NCI-H748 treated with DMSO at 0.1 percent for 48 hours (cell line): ENCODE measurements at regions not wholly inside any gene's neighbourhood (a gene's known extent, or its start where the extent isn't known, plus 50 kb on each side); places are given as distances from the start of the nearest gene placed in this dataset.
"Not testable (repeated sequence)": the region's sequence is repeated elsewhere in the genome, so short reads cannot be mapped to it uniquely, and the experiment has no call there.

Experiments
- DNase-seq: peaks from one replicate; lab custom pipeline; 2025; lab: John Stamatoyannopoulos, UW

DNA sequence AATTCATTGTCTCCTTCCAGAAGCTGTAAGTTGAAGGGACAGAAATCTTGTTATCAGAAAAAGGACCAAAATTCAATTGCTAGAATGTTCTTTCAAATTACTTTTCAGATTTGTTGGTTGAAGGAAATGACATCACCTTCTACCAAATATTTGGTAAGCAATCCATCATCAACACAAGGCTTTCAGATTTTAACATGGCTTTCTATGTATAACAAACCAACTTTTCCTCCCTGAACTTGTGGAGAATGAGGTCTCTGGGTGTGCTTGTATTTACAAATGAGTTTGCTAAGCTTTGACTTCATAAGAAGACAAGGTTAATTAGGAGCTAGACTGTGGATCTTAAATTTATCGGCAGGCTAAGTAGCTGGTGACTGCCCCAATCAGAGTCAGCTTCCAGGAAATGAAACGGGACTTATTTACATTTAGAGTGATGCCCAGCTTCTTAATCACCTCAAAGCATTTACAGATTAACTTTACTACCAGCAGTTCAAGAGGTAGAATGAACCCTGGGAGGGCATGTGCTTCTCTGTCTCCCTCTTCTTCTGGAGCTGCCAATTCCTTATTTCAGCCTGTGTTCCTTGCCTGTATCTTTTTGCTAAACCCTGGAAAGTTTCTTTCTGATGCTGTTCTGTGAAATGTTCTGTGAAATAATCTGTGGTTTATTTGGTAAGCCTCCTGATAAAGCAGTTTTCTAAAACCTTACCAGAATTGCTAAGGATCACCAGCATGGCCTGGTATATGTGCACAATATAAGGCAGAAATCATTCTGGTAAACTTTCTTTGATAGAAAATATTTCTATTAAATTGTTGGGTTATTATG lies 248.8 kb upstream of the FZD8 start:
- DNase-seq, result no peak

DNA sequence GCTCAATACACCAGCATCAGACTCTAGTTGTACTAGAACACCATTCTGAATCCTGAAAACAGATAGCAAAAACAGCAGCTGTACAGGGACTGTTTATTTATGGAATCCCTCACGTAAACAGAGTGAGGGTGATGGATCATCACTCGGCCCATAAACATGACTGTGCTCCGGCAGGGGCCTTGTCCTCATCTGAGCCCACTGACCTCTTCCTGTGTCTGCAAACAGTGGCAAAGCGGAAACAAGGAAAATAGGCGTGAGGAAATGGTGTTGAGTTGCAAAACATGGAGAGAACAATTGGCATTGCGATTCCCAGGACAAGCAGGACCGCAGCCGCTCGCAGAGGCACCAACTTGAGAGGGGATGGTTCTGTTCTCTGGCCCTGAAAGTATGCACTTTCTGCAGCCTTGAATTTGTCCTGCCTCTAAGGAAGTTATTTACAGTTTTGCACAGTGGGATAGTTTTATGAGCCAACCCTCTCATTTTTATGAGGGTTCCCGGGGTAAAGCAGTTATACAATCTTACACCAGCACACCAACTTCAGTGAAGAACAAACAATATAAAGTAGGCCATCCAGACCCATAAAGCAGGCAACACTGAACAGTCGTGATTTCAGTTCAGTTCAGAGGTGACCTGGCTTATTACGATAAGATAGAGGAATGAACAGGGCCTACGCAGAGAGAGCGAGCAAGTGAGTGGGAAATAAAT lies 248.0 kb upstream of the FZD8 start:
- peak; percentile 6 for DNase-seq

DNA sequence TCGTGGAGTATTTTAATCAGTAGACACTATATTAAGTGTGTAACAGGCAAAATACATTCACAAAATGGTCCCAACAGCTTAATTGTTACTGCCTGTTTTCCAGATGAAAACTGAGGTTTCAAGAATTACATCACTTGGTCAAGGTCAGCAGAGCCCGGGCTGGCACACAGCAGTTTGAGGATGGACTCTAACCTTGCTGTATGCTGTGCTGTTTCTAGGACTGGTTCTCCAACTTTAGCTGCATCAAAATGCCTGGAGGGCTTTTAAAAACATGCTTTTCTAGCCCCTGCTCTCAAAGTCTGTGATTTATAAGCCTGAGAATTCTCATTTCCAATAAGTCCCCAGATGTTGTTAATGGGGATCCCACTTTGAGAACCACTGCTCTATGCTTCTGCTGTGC lies 247.1 kb upstream of the FZD8 start:
- no peak for DNase-seq

DNA sequence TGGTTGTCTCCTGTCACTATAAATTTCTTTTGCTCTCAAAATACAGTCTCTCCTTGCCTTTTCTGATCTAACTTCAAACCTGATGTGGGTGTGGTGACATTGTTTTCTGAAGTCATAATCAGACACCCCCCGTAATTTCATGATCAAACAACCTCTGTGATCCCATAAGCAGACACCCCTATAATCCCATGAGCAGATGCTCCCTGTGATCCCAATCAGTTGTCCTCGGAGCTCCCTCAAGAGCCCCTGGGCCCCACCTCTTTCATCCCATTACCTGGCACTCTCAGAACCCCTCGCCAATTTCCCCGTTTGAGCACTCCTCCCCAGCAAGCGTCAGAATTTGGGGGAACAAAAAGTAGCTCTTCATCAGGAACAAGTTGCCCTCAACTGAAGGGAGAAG lies 246.3 kb upstream of the FZD8 start:
- no peak for DNase-seq

DNA sequence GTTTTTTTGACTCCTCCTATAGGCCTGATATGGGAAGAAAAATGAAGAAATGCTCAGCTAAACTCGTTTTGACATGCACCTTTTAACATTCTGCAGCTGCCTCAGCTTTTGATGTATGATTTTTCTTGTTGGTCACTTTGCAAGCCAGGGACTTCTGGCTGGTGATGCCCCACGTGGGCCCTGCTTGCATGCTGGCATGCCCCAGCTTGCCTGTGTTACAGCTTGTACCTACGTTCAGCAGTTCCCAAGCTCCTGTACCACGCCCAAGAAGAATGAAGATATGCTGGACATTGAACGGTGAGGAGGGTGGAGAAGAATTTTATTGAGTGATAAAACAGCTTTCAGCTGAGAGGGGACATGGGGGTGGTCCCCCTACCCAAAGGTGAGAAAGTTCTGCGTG lies 245.6 kb upstream of the FZD8 start:
- no peak for DNase-seq

DNA sequence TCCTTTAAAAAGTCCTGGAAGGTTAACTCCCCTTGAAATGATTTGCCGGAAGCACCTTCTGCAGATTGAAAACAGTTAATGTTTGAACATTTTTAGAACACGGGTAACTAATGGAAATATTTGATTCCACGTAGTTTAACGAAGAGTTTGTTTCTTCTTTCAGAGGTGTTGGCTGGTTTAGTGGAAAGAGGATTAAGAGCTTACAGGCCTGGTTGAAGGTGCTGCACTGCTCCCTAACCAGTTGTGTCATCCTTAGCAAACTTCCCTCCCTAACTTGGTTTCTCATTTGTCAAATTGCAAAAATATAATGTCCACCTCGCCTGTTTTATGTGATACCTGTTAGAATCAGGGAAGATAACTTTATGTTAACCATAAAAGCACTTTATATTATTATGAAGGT lies 243.0 kb upstream of the FZD8 start:
- no peak for DNase-seq

DNA sequence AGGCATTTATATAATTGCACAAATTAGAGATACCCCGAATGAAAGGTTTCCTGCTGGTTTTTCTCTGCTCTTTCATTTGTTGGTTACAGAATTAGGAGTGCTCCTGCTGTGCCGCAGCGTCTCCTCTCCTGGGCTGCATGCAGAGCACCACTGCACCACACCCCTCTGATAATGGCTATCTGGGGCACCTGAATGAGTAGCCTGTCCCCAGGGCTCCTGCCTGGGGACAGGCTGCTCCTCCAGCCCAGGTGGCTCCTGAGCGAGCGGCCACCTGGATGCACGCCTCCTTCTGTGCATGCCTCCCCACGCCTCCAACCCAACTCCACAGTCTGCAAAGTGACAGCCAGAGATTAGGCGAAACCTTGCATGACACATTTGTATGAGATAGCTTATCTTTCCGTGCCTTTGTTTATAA lies 242.6 kb upstream of the FZD8 start:
- DNase-seq, result peak; percentile 81

DNA sequence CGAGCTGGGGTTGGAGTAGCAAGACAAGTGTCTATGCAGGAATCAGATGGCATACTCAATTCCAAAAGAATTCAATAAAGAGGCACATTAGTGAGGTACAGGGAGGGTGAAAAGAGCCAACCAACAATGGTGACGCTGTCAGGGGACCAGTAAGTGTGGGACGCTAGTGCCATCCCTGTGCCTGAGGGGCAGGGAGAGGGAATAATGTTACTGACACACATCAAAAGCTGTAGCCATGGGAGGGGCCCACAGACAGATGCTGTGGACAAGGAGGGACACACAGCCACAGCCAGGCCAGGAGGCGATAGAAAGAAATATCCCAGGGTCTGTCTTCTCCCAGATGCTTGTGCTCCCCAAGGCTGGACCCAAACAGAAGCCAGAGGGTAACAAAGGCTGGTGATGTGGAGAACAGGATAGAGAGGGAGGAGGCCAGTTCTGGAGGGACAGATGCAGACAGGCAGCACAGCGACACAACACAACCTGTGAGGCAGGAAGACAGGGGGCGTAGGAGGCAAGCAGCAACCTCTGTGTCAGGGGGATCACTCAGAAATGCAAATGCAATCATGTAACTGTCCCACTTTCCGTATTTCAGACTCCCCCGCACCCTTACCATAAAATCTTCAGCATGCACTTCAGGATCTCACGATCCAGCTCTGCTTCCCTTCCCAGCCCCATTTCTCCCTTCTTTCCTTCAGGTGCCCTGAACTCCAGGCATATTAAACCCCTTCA lies 240.5 kb upstream of the FZD8 start:
- no peak for DNase-seq

DNA sequence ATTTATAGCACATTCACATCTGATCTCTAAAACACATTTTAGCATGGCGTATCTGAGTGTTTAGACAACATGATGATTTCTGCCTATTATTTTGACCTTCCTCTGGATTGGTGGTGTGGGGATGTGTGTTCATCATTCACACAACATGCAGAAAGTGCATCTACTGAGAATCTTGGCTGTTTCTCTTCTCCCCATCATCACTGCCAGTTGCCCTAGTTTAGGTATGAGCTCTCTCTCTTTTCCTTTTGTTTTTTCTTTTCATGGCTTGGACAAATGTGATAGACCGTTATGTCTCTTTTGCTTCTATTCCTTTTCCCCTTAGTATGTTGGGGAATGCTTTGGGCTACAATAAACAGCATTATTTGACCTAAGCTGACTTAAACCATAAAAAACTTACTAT lies 239.2 kb upstream of the FZD8 start:
- DNase-seq, result no peak

DNA sequence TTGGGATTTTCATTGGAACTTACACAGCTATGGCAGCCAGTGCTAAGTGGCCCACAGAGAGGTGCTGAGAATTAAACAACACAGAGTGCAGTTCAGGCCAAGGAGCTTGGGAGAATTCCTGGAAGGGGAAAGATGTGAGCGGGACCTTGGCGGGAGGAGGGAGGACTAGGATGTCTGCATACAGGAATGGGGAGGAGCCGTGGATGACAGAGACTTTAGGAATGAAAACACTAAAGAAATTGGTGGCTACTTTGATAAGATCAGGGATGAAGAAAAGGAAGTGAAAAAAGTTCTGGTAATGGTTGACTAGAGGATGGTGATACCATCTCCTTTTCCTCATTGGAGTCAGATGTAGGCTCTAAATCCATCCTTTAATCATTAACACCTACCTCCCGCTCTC lies 234.2 kb upstream of the FZD8 start:
- DNase-seq, result no peak

DNA sequence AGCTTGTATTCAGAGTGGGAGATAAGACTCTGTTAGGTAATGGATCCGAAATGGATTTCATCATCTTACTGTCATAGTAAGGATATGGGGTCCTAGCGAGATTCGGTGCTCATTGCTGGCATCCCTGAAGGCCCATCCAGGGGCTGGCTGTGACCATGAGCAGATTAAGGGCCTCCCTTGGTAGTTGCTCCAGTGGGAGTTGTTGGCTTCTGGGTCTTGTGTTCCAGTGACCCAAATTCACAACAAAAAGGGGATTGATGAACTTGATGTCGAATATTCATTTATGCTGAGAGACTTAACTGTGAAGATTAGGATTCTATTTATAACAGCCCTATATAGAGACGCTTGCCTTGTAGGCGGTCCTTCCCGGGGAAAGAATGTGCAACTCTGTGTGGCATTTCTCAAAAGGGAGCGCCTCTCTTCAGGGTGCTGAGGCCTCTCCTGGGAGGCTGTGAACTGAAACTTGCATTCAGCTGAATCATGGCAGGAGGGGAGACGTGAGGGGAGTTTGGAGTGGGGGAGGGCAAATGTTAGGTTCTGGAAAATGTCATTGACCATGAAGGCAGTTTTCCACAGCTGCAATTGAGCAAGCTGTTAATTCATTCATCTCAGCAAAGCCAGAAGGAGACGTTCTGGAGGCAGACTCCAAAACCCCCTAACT lies 233.1 kb upstream of the FZD8 start:
- no peak for DNase-seq

DNA sequence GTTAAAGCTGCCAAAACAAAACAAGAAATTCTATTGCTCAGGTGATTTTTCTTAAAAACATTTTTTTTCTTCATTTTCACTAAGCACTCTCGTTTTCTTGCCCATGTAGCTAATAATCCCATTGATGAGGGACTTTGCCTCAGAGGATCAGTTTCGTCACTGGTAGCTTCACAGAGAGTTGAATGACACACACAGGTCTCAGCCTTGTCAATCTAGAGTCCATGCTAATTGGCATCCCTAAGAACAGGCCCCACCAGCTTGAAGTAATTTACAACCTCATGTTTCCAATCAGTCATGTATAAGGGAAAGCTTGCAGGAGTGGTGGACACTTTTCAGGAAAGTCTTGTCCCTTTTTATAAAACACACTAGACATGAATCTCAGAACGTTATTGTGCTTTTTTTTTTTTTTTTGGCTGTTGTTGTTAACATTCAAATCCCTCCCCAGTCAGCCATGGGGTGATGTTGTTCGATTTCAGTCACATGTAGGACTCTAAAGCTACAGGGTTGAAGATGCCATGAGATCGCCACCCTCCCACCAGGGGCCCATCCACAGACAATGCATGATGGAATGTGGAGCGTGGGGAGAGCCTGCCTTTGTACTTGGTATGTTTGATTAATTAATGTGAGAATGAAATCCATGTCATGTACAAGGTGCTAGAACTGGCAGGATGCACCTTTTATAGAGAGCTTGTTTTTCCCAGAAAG lies 232.4 kb upstream of the FZD8 start:
- DNase-seq, result no peak

DNA sequence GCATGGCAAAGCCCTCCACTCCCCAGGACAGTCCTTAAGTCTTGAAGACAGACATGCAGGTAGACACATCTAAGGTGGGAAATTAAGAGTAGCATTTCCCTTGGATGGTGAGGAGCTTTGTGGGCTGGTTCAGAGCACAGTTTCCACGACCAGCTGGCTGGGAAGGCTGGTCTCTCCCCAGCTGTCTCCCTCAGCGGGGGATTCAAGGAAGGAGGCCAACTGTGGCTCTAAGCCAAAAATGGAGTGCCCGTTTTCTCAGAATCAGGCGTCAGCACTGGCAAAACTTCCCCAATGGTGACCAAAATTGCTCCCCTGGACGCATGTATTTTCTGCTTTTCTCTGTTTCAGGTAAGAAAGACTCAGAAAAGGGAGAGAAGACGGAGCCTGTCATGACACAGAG lies 230.6 kb upstream of the FZD8 start:
- no peak for DNase-seq

DNA sequence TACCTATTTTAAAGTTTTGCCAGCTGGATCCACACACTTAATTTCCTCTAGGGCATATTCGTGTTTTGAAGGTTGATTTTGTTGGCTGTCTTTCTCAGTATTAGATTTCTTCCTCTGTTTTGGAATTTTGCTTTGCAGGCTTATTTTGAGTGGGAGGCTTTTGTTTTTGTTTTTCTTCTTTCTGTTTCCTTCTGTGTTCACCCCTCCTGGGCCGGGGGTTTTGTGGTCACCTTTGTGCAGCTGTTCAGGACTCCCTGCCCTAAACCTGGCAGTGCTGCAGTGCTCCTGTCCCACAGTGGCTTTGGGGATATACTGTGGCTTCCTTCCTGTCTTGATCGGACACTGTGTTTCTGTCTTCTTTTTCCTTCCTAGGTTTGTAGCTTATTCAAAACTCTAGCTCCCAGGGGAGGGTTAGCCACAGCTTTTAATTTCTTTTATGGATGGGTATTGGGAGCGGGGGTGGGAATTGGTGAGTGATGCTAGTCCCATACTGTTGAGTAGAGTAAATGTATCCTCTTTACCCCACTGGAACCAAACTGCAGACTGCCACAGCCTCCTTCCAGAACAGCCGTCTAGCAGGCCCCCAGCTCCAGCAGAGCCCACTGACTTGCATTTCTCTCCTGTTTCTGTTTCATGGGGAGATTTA lies 228.7 kb upstream of the FZD8 start:
- no peak for DNase-seq

DNA sequence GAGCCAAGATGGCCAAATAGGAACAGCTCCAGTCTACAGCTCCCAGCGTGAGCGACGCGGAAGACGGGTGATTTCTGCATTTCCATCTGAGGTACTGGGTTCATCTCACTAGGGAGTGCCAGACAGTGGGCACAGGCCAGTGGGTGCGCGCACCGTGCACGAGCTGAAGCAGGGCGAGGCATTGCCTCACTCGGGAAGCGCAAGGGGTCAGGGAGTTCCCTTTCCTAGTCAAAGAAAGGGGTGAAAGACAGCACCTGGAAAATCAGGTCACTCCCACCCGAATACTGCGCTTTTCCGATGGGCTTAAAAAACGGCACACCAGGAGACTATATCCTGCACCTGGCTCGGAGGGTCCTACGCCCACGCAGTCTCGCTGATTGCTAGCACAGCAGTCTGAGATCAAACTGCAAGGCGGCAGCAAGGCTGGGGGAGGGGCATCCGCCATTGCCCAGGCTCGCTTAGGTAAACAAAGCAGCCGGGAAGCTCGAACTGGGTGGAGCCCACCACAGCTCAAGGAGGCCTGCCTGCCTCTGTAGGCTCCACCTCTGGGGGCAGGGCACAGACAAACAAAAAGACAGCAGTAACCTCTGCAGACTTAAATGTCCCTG lies 216.7 kb upstream of the FZD8 start:
- not testable (repeated sequence) for DNase-seq

DNA sequence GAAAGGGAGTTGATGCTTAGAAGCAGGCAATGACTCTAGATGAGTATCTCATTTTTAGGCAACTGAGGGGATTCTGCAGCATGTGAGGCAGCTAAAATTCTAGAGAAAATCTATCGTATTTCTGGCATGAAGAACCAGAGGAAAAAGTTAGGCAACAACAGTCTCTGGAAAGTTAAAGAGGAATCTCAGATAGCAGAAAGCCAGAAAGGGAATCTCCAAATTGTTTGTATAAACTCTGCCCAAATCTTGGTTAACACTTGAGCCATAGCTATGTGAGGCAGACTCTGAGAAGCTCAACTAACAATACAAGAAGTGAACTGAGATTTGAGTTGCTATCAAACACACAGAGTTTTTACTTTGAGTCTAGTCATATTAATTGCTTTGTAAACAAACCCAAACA lies 215.8 kb upstream of the FZD8 start:
- no peak for DNase-seq

DNA sequence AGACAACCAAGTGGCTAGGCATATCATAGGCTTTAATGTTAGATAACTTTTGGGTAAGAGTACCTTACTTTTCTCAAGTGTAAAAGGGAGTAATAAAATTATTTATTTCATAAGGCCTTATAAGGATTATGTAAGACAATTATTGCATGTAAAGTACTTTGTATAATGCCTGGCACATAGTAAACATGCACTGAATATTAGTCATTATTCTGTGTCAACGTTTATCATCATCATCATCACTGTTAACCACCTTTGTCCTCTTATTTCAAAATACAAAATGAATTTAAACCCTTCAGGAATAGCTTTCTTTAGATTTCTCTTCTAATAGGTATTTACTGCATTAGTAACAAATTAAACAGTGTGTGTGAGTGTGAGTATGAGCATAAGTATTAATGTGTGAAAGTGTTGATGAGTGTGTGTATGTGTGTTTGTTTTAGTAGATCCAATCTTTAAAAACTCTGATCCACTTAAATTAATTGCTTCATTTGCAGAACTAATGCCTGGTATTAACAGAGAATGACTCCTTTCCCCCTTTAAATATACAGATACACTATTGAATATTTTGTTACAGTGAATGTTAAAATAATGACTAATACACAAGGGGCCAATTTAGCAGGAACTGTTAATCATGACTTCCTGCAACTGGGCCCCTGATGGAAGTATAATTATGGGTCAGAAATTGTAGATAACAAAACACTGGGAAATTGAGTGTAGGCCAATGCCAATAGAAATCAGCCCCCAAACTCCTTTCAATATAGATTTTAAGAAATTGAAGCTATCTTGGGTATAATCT lies 213.3 kb upstream of the FZD8 start:
- DNase-seq, result no peak

DNA sequence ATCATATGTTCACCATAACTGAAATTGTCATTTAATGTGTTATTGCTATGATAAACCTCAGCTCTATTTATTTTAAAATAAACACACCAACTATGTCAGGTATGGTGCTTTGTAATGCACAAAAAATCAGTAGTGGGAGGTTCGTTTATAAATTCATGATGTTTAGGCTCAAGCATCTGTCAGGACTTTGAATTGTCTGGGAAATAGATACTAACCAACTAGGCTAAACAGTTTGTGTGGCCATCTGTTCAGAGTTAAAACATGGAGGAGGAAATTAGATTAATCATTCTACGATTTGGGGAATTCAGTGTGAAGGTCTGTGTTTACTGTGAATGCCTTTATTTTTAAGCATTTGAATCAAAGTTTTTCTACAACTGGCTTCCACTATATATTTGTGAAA lies 212.6 kb upstream of the FZD8 start:
- no peak for DNase-seq

DNA sequence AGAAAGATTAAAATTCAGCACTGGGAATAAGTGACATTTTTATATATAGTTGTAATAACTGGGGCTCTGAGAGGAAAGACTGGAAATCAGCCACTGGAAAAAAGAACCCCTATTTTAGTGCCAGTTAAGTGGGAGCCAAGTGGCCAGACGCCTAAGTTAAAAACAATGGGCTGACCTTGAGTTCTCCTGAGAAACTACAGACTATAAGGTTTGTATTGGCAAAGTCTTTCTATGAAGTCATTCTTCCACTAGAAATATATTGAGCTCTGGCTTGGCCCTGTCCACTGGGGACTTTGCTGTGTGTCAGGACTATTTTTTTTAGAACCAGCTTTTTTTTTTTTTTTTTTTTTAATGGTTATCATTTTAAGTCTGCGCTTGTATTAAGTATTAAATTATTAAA lies 210.6 kb upstream of the FZD8 start:
- DNase-seq, result no peak

DNA sequence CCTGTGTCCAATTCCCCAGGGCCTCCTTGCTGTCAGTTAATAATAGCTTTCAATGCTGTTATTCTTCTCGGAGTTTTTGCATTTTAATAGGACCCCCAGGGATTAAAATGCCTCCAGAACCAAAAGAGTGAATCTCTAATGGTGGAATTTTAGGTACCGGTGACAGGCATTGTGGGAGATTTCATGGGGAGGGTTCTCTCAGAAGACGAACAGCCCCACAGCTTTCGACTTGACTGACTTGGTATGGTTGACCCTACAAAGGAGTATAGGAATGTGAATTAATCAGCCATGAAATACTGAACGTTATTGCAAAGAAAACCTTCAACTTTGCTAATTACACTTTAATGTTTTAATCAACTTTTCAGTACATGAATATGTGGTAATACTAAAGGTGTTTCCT lies 206.3 kb upstream of the FZD8 start:
- no peak for DNase-seq
